GM21619 (cell line): ENCODE measurements at regions not wholly inside any gene's neighbourhood (a gene's known extent, or its start where the extent isn't known, plus 50 kb on each side); places are given as distances from the start of the nearest gene placed in this dataset.
"Not testable (repeated sequence)": the region's sequence is repeated elsewhere in the genome, so short reads cannot be mapped to it uniquely, and the experiment has no call there.

Source experiments
- ATAC-seq: cut with Tn5 transposase; IDR thresholded peaks from one replicate; pipeline ENCODE4 v1.9.1; 2021; ENCODE audit not compliant: unreplicated experiment

GRCh38 chr1:157235307-157235706 lies 97.1 kb upstream of the ETV3 start:
- ATAC-seq: no peak

- ATAC-seq: no peak
Observed at GRCh38 chr1:157234705-157235273, 96.6 kb upstream of the ETV3 start.

- peak; percentile 86 for ATAC-seq
Observed at GRCh38 chr1:157233131-157233530, 94.9 kb upstream of the ETV3 start.

- no peak for ATAC-seq
Observed at GRCh38 chr1:157231846-157232525, 93.8 kb upstream of the ETV3 start.

- ATAC-seq: no peak
Observed at GRCh38 chr1:157230500-157230899, 92.3 kb upstream of the ETV3 start.

- ATAC-seq: no peak
Observed at GRCh38 chr1:157227700-157228099, 89.5 kb upstream of the ETV3 start.

- ATAC-seq: no peak
Observed at GRCh38 chr1:157226739-157227138, 88.5 kb upstream of the ETV3 start.

GRCh38 chr1:157219600-157219999 lies 81.4 kb upstream of the ETV3 start:
- no peak for ATAC-seq

GRCh38 chr1:157219182-157219581 lies 81.0 kb upstream of the ETV3 start:
- no peak for ATAC-seq

- ATAC-seq: no peak
Observed at GRCh38 chr1:157218671-157219070, 80.5 kb upstream of the ETV3 start.

GRCh38 chr1:157217486-157217885 lies 79.3 kb upstream of the ETV3 start:
- no peak for ATAC-seq

GRCh38 chr1:157213836-157214235 lies 75.6 kb upstream of the ETV3 start:
- no peak for ATAC-seq

- no peak for ATAC-seq
Observed at GRCh38 chr1:157209514-157209913, 71.3 kb upstream of the ETV3 start.

- ATAC-seq: not testable (repeated sequence)
Observed at GRCh38 chr1:157205982-157206381, 67.8 kb upstream of the ETV3 start.

GRCh38 chr1:157203166-157203565 lies 65.0 kb upstream of the ETV3 start:
- no peak for ATAC-seq

- no peak for ATAC-seq
Observed at GRCh38 chr1:157202331-157202730, 64.1 kb upstream of the ETV3 start.

- ATAC-seq: no peak
Observed at GRCh38 chr1:157201767-157202166, 63.6 kb upstream of the ETV3 start.

GRCh38 chr1:157200451-157200850 lies 62.3 kb upstream of the ETV3 start:
- no peak for ATAC-seq

- no peak for ATAC-seq
Observed at GRCh38 chr1:157199421-157199755, 61.2 kb upstream of the ETV3 start.

GRCh38 chr1:157198619-157199420 lies 60.6 kb upstream of the ETV3 start:
- no peak for ATAC-seq

- ATAC-seq: no peak
Observed at GRCh38 chr1:157197906-157198435, 59.8 kb upstream of the ETV3 start.
